K562 (cell line): ENCODE measurements at regions not wholly inside any gene's neighbourhood (a gene's known extent, or its start where the extent isn't known, plus 50 kb on each side); places are given as distances from the start of the nearest gene placed in this dataset.

ENCODE experiments used
- ATAC-seq: fragments of 200-7000 bp; cut with Tn5 transposase; 3 replicates; pipeline ENCODE4 v1.9.1; 2020; ENCODE audit warnings: moderate library complexity
- BruUV-seq: library from RNA; stranded (reverse); fragments of 400-500 nt; replicated peaks from 2 replicates; lab custom pipeline; 2021; lab: Mats Ljungman, UMichigan
- CTCF ChIA-PET: fragments of 300-600 bp; formaldehyde crosslinking; extraction: SDS; loops from one replicate; lab custom pipeline; 2021; ENCODE audit warnings: low intra/inter-chr PET ratio; lab: Yijun Ruan, JAX
- POLR2A ChIA-PET: fragments of 300-600, 350-650 bp; sonication (Branson Sonifier 250); formaldehyde crosslinking; extraction: SDS; loops from one replicate; lab custom pipeline; 2021; ENCODE audit warnings: antibody characterized with exemption, inconsistent platforms; lab: Yijun Ruan, JAX
- DNase-seq, 4 experiments: peaks; one replicate each; pipeline versions ENCODE4 v3.0.0 to v3.0.0-alpha.2; 2011 to 2018; ENCODE audit warnings: low spot score in 3 of 4, mixed read lengths in 3 of 4; ENCODE audit errors: extremely low read depth in 1 of 4
- FAIRE-seq: peaks from 2 replicates; lab custom pipeline; 2011; peaks lifted over from hg19 to GRCh38; lab: Jason Lieb, UNC
- H2AFZ ChIP-seq: 2 replicates; pipeline ENCODE4 v1.6.0; 2011; ENCODE audit warnings: low read depth, low read length, control low read depth, inconsistent platforms
- H3K27ac ChIP-seq: fragments of 200-600 bp; 3 replicates; pipeline ENCODE4 v1.8.0; 2011; ENCODE audit warnings: low read depth, mild to moderate bottlenecking, control low read depth, inconsistent platforms, low read length, moderate library complexity, mixed read lengths; ENCODE audit errors: extremely low read depth
- H3K27me3 ChIP-seq, 2 experiments: fragments of 300-600 bp in 1 of 2; 2 replicates in 1 of 2; 3 replicates in 1 of 2; pipeline versions ENCODE4 v1.6.0 to v1.8.0; 2011; ENCODE audit warnings: inconsistent platforms in 2 of 2, low read length in 2 of 2, mild to moderate bottlenecking in 1 of 2, mixed read lengths in 1 of 2, moderate library complexity in 1 of 2; ENCODE audit not compliant: control insufficient read depth in 2 of 2, insufficient read depth in 2 of 2
- H3K36me3 ChIP-seq: fragments of 300-600 bp; 3 replicates; pipeline ENCODE4 v1.8.0; 2011; ENCODE audit warnings: mild to moderate bottlenecking, low read length, inconsistent platforms; ENCODE audit not compliant: control insufficient read depth, insufficient read depth
- H3K4me1 ChIP-seq, 2 experiments: fragments of 200-600 bp in 1 of 2; replicated peaks in 1 of 2; 2 replicates in 1 of 2; 3 replicates in 1 of 2; pipeline versions ENCODE4 v1.5.1 to v1.8.0; 2011; ENCODE audit warnings: inconsistent platforms in 2 of 2, low read length in 2 of 2, mild to moderate bottlenecking in 1 of 2, mixed read lengths in 1 of 2, moderate library complexity in 1 of 2; ENCODE audit not compliant: control insufficient read depth in 2 of 2, insufficient read depth in 2 of 2
- H3K4me2 ChIP-seq: 2 replicates; pipeline ENCODE4 v1.6.1; 2011; ENCODE audit warnings: low read length, control low read depth, inconsistent platforms, mixed read lengths; ENCODE audit not compliant: insufficient read depth
- H3K4me3 ChIP-seq: fragments of 200-600 bp; sonication (generic), shearing (Covaris generic); 2 replicates; pipeline ENCODE4 v1.5.1; 2016; ENCODE audit warnings: control low read depth, inconsistent platforms
- H3K79me2 ChIP-seq: fragments of 200-600 bp; 3 replicates; pipeline ENCODE4 v1.8.0; 2011; ENCODE audit warnings: low read length, inconsistent platforms; ENCODE audit not compliant: control insufficient read depth, insufficient read depth
- H3K9ac ChIP-seq, 2 experiments: 2 replicates each; pipeline versions ENCODE4 v1.6.0 to v1.6.1; 2011; ENCODE audit warnings: low read depth in 2 of 2, low read length in 2 of 2, control low read depth in 1 of 2, inconsistent platforms in 1 of 2, mild to moderate bottlenecking in 1 of 2, mixed read lengths in 1 of 2; ENCODE audit not compliant: insufficient read depth in 1 of 2
- H3K9me1 ChIP-seq: one replicate; pipeline ENCODE4 v1.6.0; 2011; ENCODE audit warnings: inconsistent platforms, mild to moderate bottlenecking, low read length, moderate library complexity; ENCODE audit not compliant: control insufficient read depth, insufficient read depth
- H3K9me3 ChIP-seq: replicated peaks from 2 replicates; pipeline ENCODE4 v1.5.1; 2011; ENCODE audit warnings: low read depth, low read length, inconsistent platforms; ENCODE audit not compliant: control insufficient read depth, insufficient read depth
- H4K20me1 ChIP-seq: replicated peaks from 2 replicates; pipeline ENCODE4 v1.6.1; 2011; ENCODE audit warnings: low read length, inconsistent platforms, mixed read lengths; ENCODE audit not compliant: control insufficient read depth, insufficient read depth
- CHD1 ChIP-seq: fragments of 200-600 bp; sonication (generic); IDR thresholded peaks from one replicate; pipeline ENCODE4 v1.6.1; 2012; ENCODE audit warnings: mild to moderate bottlenecking, moderate library complexity, low read length, inconsistent platforms
- EP300 ChIP-seq: IDR thresholded peaks from 2 replicates; pipeline ENCODE4 v1.6.1; 2012; ENCODE audit warnings: low read length, improper control_type of control experiment
- EWSR1 ChIP-seq: fragments of 450-650 bp; IDR thresholded peaks from 2 replicates; pipeline ENCODE4 v1.6.1; 2018; ENCODE audit warnings: borderline replicate concordance, mild to moderate bottlenecking, low read depth, moderate library complexity; ENCODE audit not compliant: partially characterized antibody
- HDAC8 ChIP-seq: fragments of 450-650 bp; IDR thresholded peaks from 2 replicates; pipeline ENCODE4 v1.6.1; 2016; ENCODE audit warnings: mild to moderate bottlenecking, missing genetic modification characterization, moderate library complexity, missing compliant biosample characterization
- HEY1 ChIP-seq: fragments of 250-450 bp; sonication (Bioruptor Pico); IDR thresholded peaks from 2 replicates; pipeline ENCODE4 v1.5.0; 2020; ENCODE audit warnings: mild to moderate bottlenecking, moderate library complexity, borderline replicate concordance
- HIVEP1 ChIP-seq: fragments of 250-450 bp; sonication (Bioruptor Pico); IDR thresholded peaks from 2 replicates; pipeline ENCODE4 v1.4.0; 2020; ENCODE audit warnings: mild to moderate bottlenecking
- SAFB2 ChIP-seq: fragments of 200-400 bp; formaldehyde crosslinking; IDR thresholded peaks from 2 replicates; pipeline ENCODE4 v1.6.1; 2018; ENCODE audit warnings: borderline replicate concordance, low read length, low read depth, moderate library complexity; ENCODE audit not compliant: severe bottlenecking
- TGIF2 ChIP-seq: sonication (generic); formaldehyde crosslinking; IDR thresholded peaks from 2 replicates; pipeline ENCODE4 v1.8.1; 2022; ENCODE audit warnings: mild to moderate bottlenecking, missing genetic modification reagents, moderate library complexity
- XRCC4 ChIP-seq: IDR thresholded peaks from one replicate; pipeline ENCODE4 v1.6.1; 2011; ENCODE audit not compliant: insufficient read depth, insufficient read length; ENCODE audit errors: extremely low read depth
- YBX1 ChIP-seq: fragments of 450-650 bp; IDR thresholded peaks from 2 replicates; pipeline ENCODE4 v1.7.1; 2016; ENCODE audit warnings: mild to moderate bottlenecking
- ZBTB8A ChIP-seq: fragments of 450-650 bp; IDR thresholded peaks from 2 replicates; pipeline ENCODE4 v1.6.1; 2018; ENCODE audit warnings: mild to moderate bottlenecking, moderate library complexity; ENCODE audit not compliant: partially characterized antibody
- ZNF253 ChIP-seq: fragments of 250-450 bp; sonication (Bioruptor Pico); conservative IDR thresholded peaks from 2 replicates; pipeline ENCODE4 v1.6.1; 2021; ENCODE audit warnings: mild to moderate bottlenecking
- ZNF274 ChIP-seq: IDR thresholded peaks from 2 replicates; pipeline ENCODE4 v1.6.1; 2011; ENCODE audit warnings: low read depth, mild to moderate bottlenecking, low read length, moderate library complexity, borderline replicate concordance
- ZNF431 ChIP-seq: sonication (generic); formaldehyde crosslinking; IDR thresholded peaks from 2 replicates; pipeline ENCODE4 v1.8.0; 2022; ENCODE audit warnings: mild to moderate bottlenecking, missing genetic modification reagents
- ZNF584 ChIP-seq: fragments of 200-800 bp; sonication (Bioruptor generic); IDR thresholded peaks from 2 replicates; pipeline ENCODE4 v1.6.1; 2016; ENCODE audit warnings: low read depth, mild to moderate bottlenecking, missing genetic modification characterization, missing compliant biosample characterization
- ZSCAN32 ChIP-seq: fragments of 450-650 bp; formaldehyde crosslinking; IDR thresholded peaks from 2 replicates; pipeline ENCODE4 v1.4.0; 2020; ENCODE audit warnings: mild to moderate bottlenecking, moderate library complexity
- WGBS: fragments of 100-300 bp; shearing (Covaris generic); methylation state at CpG from one replicate; pipeline ENCODE4 v1.1.6; 2016; ENCODE audit warnings: low coverage, mixed read lengths; ENCODE audit not compliant: insufficient coverage; ENCODE audit errors: missing lambda C conversion rate; 5-methylcytosine and 5-hydroxymethylcytosine counted together
- in situ Hi-C: fragments of 300-500 bp; cut with MboI; formaldehyde crosslinking; loops from 4 replicates; pipeline ENCODE4 v1.15.0; 2018; ENCODE audit warnings: inconsistent platforms, mixed read lengths
- intact Hi-C: fragments of 100-400 bp; cut with micrococcal nuclease; formaldehyde crosslinking; loops from 2 replicates; pipeline ENCODE4 v1.14.2; 2022
- TF ChIP-seq, protein P1 (sequence below): fragments of 250-450 bp; sonication (Bioruptor Pico); IDR thresholded peaks from 2 replicates; pipeline ENCODE4 v1.5.0; 2021
- TF ChIP-seq, protein P2 (sequence below): sonication (generic); formaldehyde crosslinking; IDR thresholded peaks from 2 replicates; pipeline ENCODE4 v1.8.1; 2023; ENCODE audit warnings: mild to moderate bottlenecking, missing genetic modification reagents
- TF ChIP-seq, protein P3 (sequence below): fragments of 450-650 bp; formaldehyde crosslinking; IDR thresholded peaks from 2 replicates; pipeline ENCODE4 v1.4.0; 2020; ENCODE audit warnings: mild to moderate bottlenecking, mixed read lengths

DNA sequence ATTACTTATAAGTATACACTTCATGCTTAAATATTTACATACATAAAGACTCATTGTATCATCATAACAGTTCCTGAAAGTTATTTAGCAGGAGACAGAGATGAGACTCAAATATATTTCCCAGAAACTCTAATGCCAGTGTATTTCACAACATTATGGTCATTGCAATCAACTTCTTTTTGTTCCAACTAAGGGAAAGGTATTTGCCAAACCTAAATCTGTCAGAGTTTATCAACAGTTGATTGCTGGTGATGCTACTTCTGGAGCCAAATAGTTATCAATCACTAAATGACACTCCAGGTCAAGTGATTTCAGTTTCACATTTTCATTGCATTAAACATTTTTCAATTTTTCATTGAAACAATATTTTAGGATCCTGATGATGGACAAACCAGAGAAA lies 72.1 kb upstream of the AVPR1A start (continued):
- TF ChIP-seq SAFB2: no peak
- TF ChIP-seq, protein P1, sequence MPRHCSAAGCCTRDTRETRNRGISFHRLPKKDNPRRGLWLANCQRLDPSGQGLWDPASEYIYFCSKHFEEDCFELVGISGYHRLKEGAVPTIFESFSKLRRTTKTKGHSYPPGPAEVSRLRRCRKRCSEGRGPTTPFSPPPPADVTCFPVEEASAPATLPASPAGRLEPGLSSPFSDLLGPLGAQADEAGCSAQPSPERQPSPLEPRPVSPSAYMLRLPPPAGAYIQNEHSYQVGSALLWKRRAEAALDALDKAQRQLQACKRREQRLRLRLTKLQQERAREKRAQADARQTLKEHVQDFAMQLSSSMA: no peak

DNA sequence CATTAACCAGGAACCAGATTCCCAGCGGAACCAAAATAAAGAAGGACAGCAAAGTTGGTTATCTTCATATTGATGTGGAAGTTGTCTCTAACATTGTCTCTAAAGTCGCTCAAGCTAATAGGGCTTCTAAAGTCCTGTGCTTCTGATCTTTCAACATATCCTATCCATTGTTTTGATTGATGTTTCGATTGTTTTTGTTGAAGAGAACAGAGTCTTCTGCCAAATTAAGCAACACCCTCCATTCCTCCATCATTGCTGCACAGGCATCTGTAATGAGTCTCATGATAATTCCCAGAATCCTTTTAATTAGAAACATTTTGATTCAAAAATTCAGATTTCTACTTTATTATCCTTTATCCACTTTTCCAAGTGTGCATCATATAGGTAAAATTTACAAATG lies 71.6 kb upstream of the AVPR1A start:
- intact Hi-C loops: no loop called here
- no peak for TF ChIP-seq EWSR1
- TF ChIP-seq XRCC4: no peak
- no peak for TF ChIP-seq ZNF253 (CRISPR knock-in tag)
- no peak for TF ChIP-seq ZNF584 (CRISPR knock-in tag)
- TF ChIP-seq ZNF431: no peak
- no peak for TF ChIP-seq TGIF2 (CRISPR knock-in tag)
- TF ChIP-seq, protein P2, sequence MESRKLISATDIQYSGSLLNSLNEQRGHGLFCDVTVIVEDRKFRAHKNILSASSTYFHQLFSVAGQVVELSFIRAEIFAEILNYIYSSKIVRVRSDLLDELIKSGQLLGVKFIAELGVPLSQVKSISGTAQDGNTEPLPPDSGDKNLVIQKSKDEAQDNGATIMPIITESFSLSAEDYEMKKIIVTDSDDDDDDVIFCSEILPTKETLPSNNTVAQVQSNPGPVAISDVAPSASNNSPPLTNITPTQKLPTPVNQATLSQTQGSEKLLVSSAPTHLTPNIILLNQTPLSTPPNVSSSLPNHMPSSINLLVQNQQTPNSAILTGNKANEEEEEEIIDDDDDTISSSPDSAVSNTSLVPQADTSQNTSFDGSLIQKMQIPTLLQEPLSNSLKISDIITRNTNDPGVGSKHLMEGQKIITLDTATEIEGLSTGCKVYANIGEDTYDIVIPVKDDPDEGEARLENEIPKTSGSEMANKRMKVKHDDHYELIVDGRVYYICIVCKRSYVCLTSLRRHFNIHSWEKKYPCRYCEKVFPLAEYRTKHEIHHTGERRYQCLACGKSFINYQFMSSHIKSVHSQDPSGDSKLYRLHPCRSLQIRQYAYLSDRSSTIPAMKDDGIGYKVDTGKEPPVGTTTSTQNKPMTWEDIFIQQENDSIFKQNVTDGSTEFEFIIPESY (CRISPR knock-in tag): no peak
- no peak for TF ChIP-seq HEY1 (CRISPR knock-in tag)
- no peak for TF ChIP-seq CHD1
- TF ChIP-seq EP300: no peak
- TF ChIP-seq ZNF274: no peak
- no peak for TF ChIP-seq HIVEP1 (CRISPR knock-in tag)
- no peak for TF ChIP-seq HDAC8
- TF ChIP-seq, protein P3, sequence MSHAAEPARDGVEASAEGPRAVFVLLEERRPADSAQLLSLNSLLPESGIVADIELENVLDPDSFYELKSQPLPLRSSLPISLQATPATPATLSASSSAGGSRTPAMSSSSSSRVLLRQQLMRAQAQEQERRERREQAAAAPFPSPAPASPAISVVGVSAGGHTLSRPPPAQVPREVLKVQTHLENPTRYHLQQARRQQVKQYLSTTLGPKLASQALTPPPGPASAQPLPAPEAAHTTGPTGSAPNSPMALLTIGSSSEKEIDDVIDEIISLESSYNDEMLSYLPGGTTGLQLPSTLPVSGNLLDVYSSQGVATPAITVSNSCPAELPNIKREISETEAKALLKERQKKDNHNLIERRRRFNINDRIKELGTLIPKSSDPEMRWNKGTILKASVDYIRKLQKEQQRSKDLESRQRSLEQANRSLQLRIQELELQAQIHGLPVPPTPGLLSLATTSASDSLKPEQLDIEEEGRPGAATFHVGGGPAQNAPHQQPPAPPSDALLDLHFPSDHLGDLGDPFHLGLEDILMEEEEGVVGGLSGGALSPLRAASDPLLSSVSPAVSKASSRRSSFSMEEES (CRISPR knock-in tag): no peak
- no peak for TF ChIP-seq ZBTB8A
- TF ChIP-seq ZSCAN32 (CRISPR knock-in tag): no peak
- TF ChIP-seq YBX1: no peak
- Histone ChIP-seq H2AFZ (no peak overlapping the region), H3K9ac (no peak overlapping the region), H3K36me3 (no peaks in the 10 kb centered on the region), H3K27me3 (no peaks in the 10 kb centered on the region), H3K4me1 (no peaks in the 10 kb centered on the region), H4K20me1 (no peaks in the 10 kb centered on the region), H3K79me2 (no peaks in the 10 kb centered on the region), H3K4me3 (no peak overlapping the region), H3K27ac (no peak overlapping the region), H3K9me1 (no peaks in the 10 kb centered on the region), H3K4me2 (no peak overlapping the region), H3K9me3 (no peaks in the 10 kb centered on the region)
- ATAC-seq: no peak
- POLR2A ChIA-PET: no interaction called here
- BruUV-seq: no TSS peak
- no peak for FAIRE-seq
- in situ Hi-C loops: no loop called here
- WGBS: 4% methylated on average over 3 of the region's 3 CpGs
- CTCF ChIA-PET: no interaction called here
- DNase-seq: no peak
